T-cell (primary cell): ENCODE measurements at regions not wholly inside any gene's neighbourhood (a gene's known extent, or its start where the extent isn't known, plus 50 kb on each side); places are given as distances from the start of the nearest gene placed in this dataset.

ENCODE experiments used
- ATAC-seq, 4 experiments: fragments of 200-7000 bp in 3 of 4; fragments of 150-1000 bp in 1 of 4; cut with Tn5 transposase; replicated peaks in 1 of 4; 1 replicate in 3 of 4; 2 replicates in 1 of 4; pipeline ENCODE4 v1.10.0; 2021; ENCODE audit warnings: moderate library complexity in 3 of 4, mild to moderate bottlenecking in 2 of 4, moderate number of reproducible peaks in 1 of 4
- CTCF ChIA-PET, 2 donors: fragments of 300-600 bp; sonication (Branson Sonifier 250); formaldehyde crosslinking; loops; one replicate each; lab custom pipeline; 2022; ENCODE audit warnings: antibody characterized with exemption in 2 of 2; lab: Charles Lee
- POLR2A ChIA-PET, 2 donors: fragments of 300-600 bp; sonication (Branson Sonifier 250); formaldehyde crosslinking; loops; one replicate each; lab custom pipeline; 2022; ENCODE audit warnings: antibody characterized with exemption in 2 of 2; lab: Charles Lee
- DNase-seq, 35 experiments: peaks; one replicate each; pipeline versions ENCODE4 v3.0.0 to v3.0.0-alpha.2; 2013 to 2023
- H3K27ac ChIP-seq: one replicate; pipeline ENCODE4 v1.5.1; 2013; ENCODE audit warnings: low read length
- H3K27me3 ChIP-seq, 2 experiments: replicated peaks in 1 of 2; 1 replicate in 1 of 2; 2 replicates in 1 of 2; pipeline versions ENCODE4 v1.6.1 to v1.7.0; 2013; ENCODE audit warnings: low read length in 1 of 2, mixed read lengths in 1 of 2; ENCODE audit not compliant: control insufficient read depth in 2 of 2, insufficient read depth in 2 of 2; ENCODE audit errors: extremely low read depth in 1 of 2
- H3K36me3 ChIP-seq, 2 donors: 1 replicate in 1 of 2; 2 replicates in 1 of 2; pipeline versions ENCODE4 v1.6.1 to v1.7.0; 2013; ENCODE audit warnings: low read length in 1 of 2; ENCODE audit not compliant: control insufficient read depth in 2 of 2, insufficient read depth in 1 of 2; ENCODE audit errors: extremely low read depth in 1 of 2
- H3K4me1 ChIP-seq, 2 experiments: 1 replicate in 1 of 2; 2 replicates in 1 of 2; pipeline versions ENCODE4 v1.6.1 to v1.7.0; 2013; ENCODE audit warnings: low read length in 2 of 2, mixed read lengths in 1 of 2; ENCODE audit not compliant: insufficient read depth in 2 of 2, control insufficient read depth in 1 of 2; ENCODE audit errors: extremely low read depth in 1 of 2
- H3K4me3 ChIP-seq, 2 donors: 1 replicate in 1 of 2; 2 replicates in 1 of 2; pipeline versions ENCODE4 v1.5.1 to v1.7.0; 2013; ENCODE audit warnings: mild to moderate bottlenecking in 2 of 2, low read length in 1 of 2, moderate library complexity in 1 of 2; ENCODE audit not compliant: control insufficient read depth in 1 of 2; ENCODE audit errors: extremely low read depth in 1 of 2
- H3K9me3 ChIP-seq: 2 replicates; pipeline ENCODE4 v1.7.0; 2013
- H3K27ac Mint-ChIP-seq, 2 donors: one replicate each; pipeline ENCODE4 v1.8.0; 2020 to 2021; ENCODE audit warnings: mild to moderate bottlenecking in 2 of 2, mixed read lengths in 2 of 2
- H3K27me3 Mint-ChIP-seq, 2 donors: one replicate each; pipeline ENCODE4 v1.8.0; 2021 to 2022; ENCODE audit warnings: mixed read lengths in 2 of 2
- H3K36me3 Mint-ChIP-seq: one replicate; pipeline ENCODE4 v1.8.0; 2021; ENCODE audit warnings: mixed read lengths
- H3K4me1 Mint-ChIP-seq, 3 donors: one replicate each; pipeline ENCODE4 v1.8.0; 2020 to 2022; ENCODE audit warnings: mixed read lengths in 3 of 3, mild to moderate bottlenecking in 1 of 3
- H3K4me3 Mint-ChIP-seq, 3 donors: one replicate each; pipeline ENCODE4 v1.8.0; 2020 to 2022; ENCODE audit warnings: mild to moderate bottlenecking in 3 of 3, mixed read lengths in 3 of 3, moderate library complexity in 3 of 3
- H3K9me3 Mint-ChIP-seq, 3 donors: one replicate each; pipeline ENCODE4 v1.8.0; 2020 to 2022; ENCODE audit warnings: mixed read lengths in 3 of 3
- WGBS: methylation state at CpG from one replicate; pipeline ENCODE4 v1.1.5; 2013; ENCODE audit warnings: missing lambda C conversion rate; ENCODE audit not compliant: insufficient coverage; 5-methylcytosine and 5-hydroxymethylcytosine counted together

GRCh38 chr22:27122574-27122973, 465.2 kb downstream of the MIAT start:
- no peak overlapping the region for H3K27ac ChIP-seq
- H3K27me3 Mint-ChIP-seq = peaks cover 22 to 25% of the 10 kb centered on the region in 2 donors
- ChIA-PET POLR2A (no interaction called here), CTCF (no interaction called here)
- H3K9me3 Mint-ChIP-seq = peaks cover 0 to 5% (median 2%) of the 10 kb centered on the region in 3 donors
- H3K36me3 ChIP-seq = no peaks in the 10 kb centered on the region
- 85% methylated on average over 7 of the region's 11 CpGs for WGBS
- H3K9me3 ChIP-seq = no peaks in the 10 kb centered on the region
- H3K4me3 ChIP-seq = no peak overlapping the region
- H3K36me3 Mint-ChIP-seq = no peaks in the 10 kb centered on the region
- H3K4me1 Mint-ChIP-seq = no peaks in the 10 kb centered on the region
- H3K4me1 ChIP-seq = no peaks in the 10 kb centered on the region
- peaks cover 0 to 12% of the 10 kb centered on the region in 2 experiments for H3K27me3 ChIP-seq
- no peak overlapping the region for H3K4me3 Mint-ChIP-seq
- ATAC-seq = no peak
- no peak overlapping the region for H3K27ac Mint-ChIP-seq
- no peak for DNase-seq

DNA sequence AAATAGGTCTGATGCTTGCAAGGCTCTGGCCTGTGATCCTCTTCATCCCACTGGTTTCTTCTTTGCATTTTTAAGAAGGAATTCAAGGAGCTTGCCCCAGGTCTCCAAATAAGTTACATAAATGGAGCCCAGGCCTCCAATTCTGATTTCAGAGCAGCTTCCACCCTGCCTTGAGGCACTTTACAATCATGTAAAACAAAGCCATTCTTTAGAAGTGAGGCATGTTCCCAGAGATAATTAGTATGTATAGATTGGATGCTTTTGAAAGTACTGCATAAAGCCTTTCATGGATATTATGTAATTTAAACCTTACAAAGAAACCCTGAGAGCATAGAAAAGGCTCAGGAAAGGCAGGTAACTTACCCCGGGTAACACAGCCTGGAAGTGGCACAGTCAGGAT, 466.5 kb downstream of the MIAT start:
- H3K27me3 Mint-ChIP-seq = peaks cover 24 to 25% of the 10 kb centered on the region in 2 donors
- H3K4me3 Mint-ChIP-seq = no peak overlapping the region
- peaks cover 0 to 18% of the 10 kb centered on the region in 2 experiments for H3K27me3 ChIP-seq
- H3K36me3 Mint-ChIP-seq = no peaks in the 10 kb centered on the region
- H3K9me3 ChIP-seq = no peaks in the 10 kb centered on the region
- ChIA-PET POLR2A (no interaction called here), CTCF (no interaction called here)
- H3K36me3 ChIP-seq = no peaks in the 10 kb centered on the region
- H3K4me1 ChIP-seq = no peaks in the 10 kb centered on the region
- 89% methylated on average over 1 of the region's 1 CpG for WGBS
- no peak overlapping the region for H3K4me3 ChIP-seq
- H3K27ac ChIP-seq = no peak overlapping the region
- ATAC-seq (no peak), DNase-seq (no peak)
- no peak overlapping the region for H3K27ac Mint-ChIP-seq
- no peaks in the 10 kb centered on the region for H3K4me1 Mint-ChIP-seq
- H3K9me3 Mint-ChIP-seq = peaks cover 0 to 5% (median 2%) of the 10 kb centered on the region in 3 donors

DNA sequence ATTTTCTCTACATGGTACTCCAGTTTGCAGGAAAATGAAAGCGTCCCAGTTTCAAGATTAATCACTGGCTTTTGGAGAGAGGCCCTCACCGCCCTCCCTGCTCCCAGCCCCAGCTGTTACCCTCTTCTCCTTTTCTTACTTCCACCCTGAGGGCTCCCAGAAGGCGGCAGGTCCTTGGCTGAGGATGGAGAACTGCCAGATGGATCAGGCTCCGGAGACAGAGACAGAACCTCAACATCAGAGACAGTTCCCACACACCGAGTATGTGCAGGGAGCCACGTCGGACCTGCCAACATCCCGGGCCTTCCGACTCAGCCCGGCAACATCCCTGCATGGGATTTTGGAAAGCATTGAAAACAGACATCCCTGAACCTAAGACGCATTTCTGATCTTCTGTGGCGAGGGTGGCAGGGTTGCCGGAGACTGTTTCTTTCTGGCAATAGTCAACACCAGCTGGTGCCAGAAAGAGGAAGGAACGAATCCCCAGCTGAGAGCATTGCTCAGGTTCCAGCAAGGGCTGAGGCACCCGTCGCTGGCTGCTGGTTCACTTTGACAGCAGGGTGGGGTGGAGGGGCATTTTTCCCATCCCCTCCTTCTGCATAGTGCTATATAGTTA, 467.1 kb downstream of the MIAT start:
- Mint-ChIP-seq H3K9me3 (peaks cover 0 to 5% (median under 1%) of the 10 kb centered on the region in 3 donors), H3K4me1 (no peaks in the 10 kb centered on the region), H3K27ac (no peak overlapping the region), H3K4me3 (no peak overlapping the region), H3K36me3 (no peaks in the 10 kb centered on the region), H3K27me3 (peaks cover 28 to 29% of the 10 kb centered on the region in 2 donors)
- Histone ChIP-seq H3K27me3 (peaks cover 0 to 19% of the 10 kb centered on the region in 2 experiments), H3K4me3 (no peak overlapping the region), H3K27ac (no peak overlapping the region), H3K9me3 (no peaks in the 10 kb centered on the region), H3K36me3 (no peaks in the 10 kb centered on the region), H3K4me1 (no peaks in the 10 kb centered on the region)
- POLR2A ChIA-PET = no interaction called here
- WGBS = 14% methylated on average over 11 of the region's 16 CpGs
- ATAC-seq (no peak), DNase-seq (peak in 1 of 35 experiments; percentile 16)
- CTCF ChIA-PET = no interaction called here

GRCh38 chr22:27125539-27125938, 468.2 kb downstream of the MIAT start:
- POLR2A ChIA-PET = no interaction called here
- no peaks in the 10 kb centered on the region for H3K36me3 ChIP-seq
- Mint-ChIP-seq H3K27me3 (peaks cover 28 to 29% of the 10 kb centered on the region in 2 donors), H3K4me3 (no peak overlapping the region), H3K36me3 (no peaks in the 10 kb centered on the region), H3K4me1 (no peaks in the 10 kb centered on the region), H3K27ac (no peak overlapping the region), H3K9me3 (peaks cover 0 to 5% (median 0%) of the 10 kb centered on the region in 3 donors)
- no peak overlapping the region for H3K27ac ChIP-seq
- CTCF ChIA-PET = no interaction called here
- no peak for ATAC-seq
- no peak overlapping the region for H3K4me3 ChIP-seq
- no peak for DNase-seq
- WGBS = no CpG with 5 or more reads among the region's 3 CpGs
- no peaks in the 10 kb centered on the region for H3K4me1 ChIP-seq
- peaks cover 0 to 24% of the 10 kb centered on the region in 2 experiments for H3K27me3 ChIP-seq
- no peaks in the 10 kb centered on the region for H3K9me3 ChIP-seq

GRCh38 chr22:27127911-27128310, 470.5 kb downstream of the MIAT start:
- Mint-ChIP-seq H3K9me3 (no peaks in the 10 kb centered on the region), H3K4me3 (no peak overlapping the region), H3K36me3 (no peaks in the 10 kb centered on the region), H3K4me1 (no peaks in the 10 kb centered on the region), H3K27ac (no peak overlapping the region), H3K27me3 (peaks cover 29 to 32% of the 10 kb centered on the region in 2 donors)
- Histone ChIP-seq H3K4me1 (no peaks in the 10 kb centered on the region), H3K9me3 (no peaks in the 10 kb centered on the region), H3K36me3 (no peaks in the 10 kb centered on the region), H3K27ac (no peak overlapping the region), H3K4me3 (no peak overlapping the region), H3K27me3 (peaks cover 0 to 29% of the 10 kb centered on the region in 2 experiments)
- no CpG with 5 or more reads among the region's 5 CpGs for WGBS
- POLR2A ChIA-PET = no interaction called here
- CTCF ChIA-PET = no interaction called here
- no peak for ATAC-seq
- DNase-seq = no peak

DNA sequence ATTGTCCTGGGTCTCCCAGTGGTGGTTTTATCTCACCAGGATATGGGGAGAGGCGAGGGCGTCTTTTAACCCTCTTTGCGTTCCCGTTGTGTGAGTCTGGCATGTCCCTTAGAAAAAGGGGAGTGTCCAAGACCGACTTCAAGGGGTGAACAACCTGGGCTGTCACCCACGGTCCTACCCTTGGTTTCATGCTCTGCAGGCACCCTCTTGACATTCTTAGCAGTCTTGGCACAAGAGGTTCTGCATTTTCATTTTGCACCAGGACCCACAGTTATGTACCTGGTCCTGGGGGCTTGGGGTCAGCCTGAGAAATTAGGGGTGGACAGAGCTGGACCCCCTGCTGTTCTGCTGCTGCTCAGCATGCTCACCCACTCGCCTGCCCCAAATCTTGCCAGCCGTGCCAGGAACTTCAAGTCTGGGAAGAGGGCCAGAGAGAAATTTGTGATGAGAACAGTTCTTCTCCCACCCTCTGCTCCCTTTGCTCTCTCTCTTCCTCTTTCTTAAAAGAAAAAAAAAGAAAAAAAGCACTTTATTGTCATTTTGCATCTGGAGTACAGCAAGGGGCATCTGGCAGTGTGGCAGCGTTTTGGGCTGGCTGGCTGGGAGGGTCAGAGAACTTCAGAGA, 471.2 kb downstream of the MIAT start:
- no peaks in the 10 kb centered on the region for H3K36me3 ChIP-seq
- H3K36me3 Mint-ChIP-seq = no peaks in the 10 kb centered on the region
- H3K9me3 ChIP-seq = no peaks in the 10 kb centered on the region
- ATAC-seq (no peak), DNase-seq (no peak)
- no peak overlapping the region for H3K27ac ChIP-seq
- H3K27ac Mint-ChIP-seq = no peak overlapping the region
- 71% methylated on average over 7 of the region's 9 CpGs for WGBS
- H3K9me3 Mint-ChIP-seq = no peaks in the 10 kb centered on the region
- no peaks in the 10 kb centered on the region for H3K4me1 ChIP-seq
- H3K4me3 Mint-ChIP-seq = no peak overlapping the region
- no peak overlapping the region for H3K4me3 ChIP-seq
- peaks cover 30 to 34% of the 10 kb centered on the region in 2 donors for H3K27me3 Mint-ChIP-seq
- H3K4me1 Mint-ChIP-seq = no peaks in the 10 kb centered on the region
- H3K27me3 ChIP-seq = peaks cover 0 to 30% of the 10 kb centered on the region in 2 experiments
- POLR2A ChIA-PET = no interaction called here
- CTCF ChIA-PET = no interaction called here
